ENCODE measurements at regions not wholly inside any gene's neighbourhood (a gene's known extent, or its start where the extent isn't known, plus 50 kb on each side); places are given as distances from the start of the nearest gene placed in this dataset.

- no peak for TF ChIP-seq POLR2AphosphoS5 (IDR thresholded peaks at IDR 0.05; ENCODE audit: low read depth, low read length)
- no peak for TF ChIP-seq POLR2A (IDR thresholded peaks at IDR 0.05; ENCODE audit: low read depth, low read length)
- TF ChIP-seq TAF1 (IDR thresholded peaks at IDR 0.05; ENCODE audit: low read depth, low read length), result no peak
- TF ChIP-seq PAX5 (IDR thresholded peaks at IDR 0.05; ENCODE audit: insufficient read depth, low read length, severe bottlenecking), result no peak
Observed at GRCh38 chr1:199040076-199040905, 401.5 kb downstream of the PTPRC start.
